HG02588 (cell line): ENCODE measurements at regions not wholly inside any gene's neighbourhood (a gene's known extent, or its start where the extent isn't known, plus 50 kb on each side); places are given as distances from the start of the nearest gene placed in this dataset.
"Not testable (repeated sequence)": the region's sequence is repeated elsewhere in the genome, so short reads cannot be mapped to it uniquely, and the experiment has no call there.

Source experiments
- ATAC-seq: cut with Tn5 transposase; IDR thresholded peaks from one replicate; pipeline ENCODE4 v1.9.1; 2021; ENCODE audit warnings: mild to moderate bottlenecking, moderate library complexity; ENCODE audit not compliant: unreplicated experiment

- no peak for ATAC-seq
Measured at GRCh38 chr9:32884482-32884881, 101.1 kb downstream of the TMEM215 start.

- ATAC-seq: no peak
Measured at GRCh38 chr9:32886021-32886420, 102.7 kb downstream of the TMEM215 start.

GRCh38 chr9:32894485-32894884 lies 106.9 kb downstream of the APTX start:
- not testable (repeated sequence) for ATAC-seq

GRCh38 chr9:32899181-32899580 lies 102.2 kb downstream of the APTX start:
- no peak for ATAC-seq

GRCh38 chr9:32899761-32900160 lies 101.7 kb downstream of the APTX start:
- no peak for ATAC-seq

- ATAC-seq: peak; percentile 79
Measured at GRCh38 chr9:32906213-32906612, 95.2 kb downstream of the APTX start.

GRCh38 chr9:32915802-32916201 lies 85.6 kb downstream of the APTX start:
- no peak for ATAC-seq

- no peak for ATAC-seq
Measured at GRCh38 chr9:32918628-32919027, 82.8 kb downstream of the APTX start.
